Stimulated activated CD8-positive, alpha-beta memory T cell treated with anti-CD3 and anti-CD28 coated beads, Interleukin-7, amount 100 ng/mL, for 48 hours (primary cell): ENCODE measurements at regions not wholly inside any gene's neighbourhood (a gene's known extent, or its start where the extent isn't known, plus 50 kb on each side); places are given as distances from the start of the nearest gene placed in this dataset.
"Not testable (repeated sequence)": the region's sequence is repeated elsewhere in the genome, so short reads cannot be mapped to it uniquely, and the experiment has no call there.

ENCODE experiments used
- DNase-seq, 2 donors: peaks; one replicate each; pipeline ENCODE4 v3.0.0-alpha.2; 2020; ENCODE audit warnings: low read depth in 1 of 2; ENCODE audit errors: extremely low read depth in 1 of 2

DNA sequence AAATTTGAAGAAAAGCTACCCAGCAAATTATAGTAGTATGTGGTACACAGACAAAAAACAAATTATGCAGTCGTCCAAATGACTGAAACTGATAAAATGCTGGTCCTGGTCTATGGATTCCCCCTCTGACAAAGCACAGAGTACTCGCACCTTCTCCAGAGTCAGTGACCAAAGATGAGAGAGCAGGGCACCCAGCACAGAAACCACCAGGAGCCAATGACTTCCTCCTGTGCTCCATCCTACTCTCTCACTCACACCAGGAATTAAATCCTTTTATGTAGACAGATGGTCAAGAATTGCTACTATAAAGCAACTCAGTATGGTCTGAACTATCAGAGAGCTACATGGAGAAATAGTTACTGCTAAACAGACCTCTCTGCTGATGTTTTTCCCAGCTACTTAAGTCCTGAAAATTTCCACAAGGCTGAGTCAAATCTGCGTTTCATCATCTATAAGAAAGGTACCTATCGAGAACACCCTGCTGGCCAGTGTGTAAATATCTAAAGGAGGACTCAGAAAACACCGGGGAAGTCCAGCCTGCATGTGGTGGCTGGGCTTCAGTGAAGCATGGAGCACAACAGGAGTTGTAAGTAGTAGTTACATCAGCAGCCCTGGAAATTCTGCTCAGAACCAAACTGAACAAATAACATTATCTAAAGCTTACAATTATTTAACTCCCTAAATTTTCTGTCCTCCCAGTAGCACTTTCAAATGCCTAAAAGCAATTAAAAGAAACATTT is 84.5 kb upstream of the FBXO28 start:
- DNase-seq, result not testable (repeated sequence)

DNA sequence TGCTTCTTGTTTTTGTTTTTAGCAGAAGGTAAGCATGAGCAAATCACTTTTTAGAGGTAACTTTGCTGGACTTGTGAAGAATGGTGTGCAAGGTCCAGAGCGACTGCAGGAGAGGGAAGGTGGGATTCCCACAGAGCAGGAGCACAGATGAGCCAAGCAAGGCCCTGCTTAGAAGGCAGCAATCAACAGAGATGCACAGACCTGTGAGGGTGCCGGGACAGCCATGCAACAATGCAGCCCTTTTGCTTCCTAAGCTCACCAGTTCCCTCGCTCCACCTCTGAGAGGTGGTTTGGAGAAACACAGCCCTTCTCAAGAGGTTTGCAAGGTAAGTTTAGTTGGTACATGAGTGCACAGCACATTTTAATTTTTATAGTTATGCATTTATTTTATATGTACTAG is 85.1 kb upstream of the FBXO28 start:
- DNase-seq, result not testable (repeated sequence)

DNA sequence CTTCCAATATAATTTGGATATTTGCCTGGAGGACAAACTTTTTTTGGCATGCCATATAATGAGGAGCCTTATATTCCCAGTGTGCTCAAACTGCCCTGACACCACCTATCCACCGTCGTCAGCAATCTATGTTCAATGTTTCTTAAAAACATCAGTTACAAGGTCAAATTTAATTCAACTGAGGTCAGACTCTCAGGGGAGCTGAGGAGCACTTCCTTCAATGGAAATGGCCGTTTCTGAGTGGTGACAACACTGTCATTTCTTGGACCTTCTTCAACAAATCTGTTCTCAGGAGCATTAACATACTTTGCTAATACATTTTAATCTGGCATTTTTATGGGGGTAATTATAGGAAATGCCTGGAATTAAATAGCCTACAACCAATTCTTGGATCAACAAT is 90.8 kb upstream of the FBXO28 start:
- not testable (repeated sequence) for DNase-seq

DNA sequence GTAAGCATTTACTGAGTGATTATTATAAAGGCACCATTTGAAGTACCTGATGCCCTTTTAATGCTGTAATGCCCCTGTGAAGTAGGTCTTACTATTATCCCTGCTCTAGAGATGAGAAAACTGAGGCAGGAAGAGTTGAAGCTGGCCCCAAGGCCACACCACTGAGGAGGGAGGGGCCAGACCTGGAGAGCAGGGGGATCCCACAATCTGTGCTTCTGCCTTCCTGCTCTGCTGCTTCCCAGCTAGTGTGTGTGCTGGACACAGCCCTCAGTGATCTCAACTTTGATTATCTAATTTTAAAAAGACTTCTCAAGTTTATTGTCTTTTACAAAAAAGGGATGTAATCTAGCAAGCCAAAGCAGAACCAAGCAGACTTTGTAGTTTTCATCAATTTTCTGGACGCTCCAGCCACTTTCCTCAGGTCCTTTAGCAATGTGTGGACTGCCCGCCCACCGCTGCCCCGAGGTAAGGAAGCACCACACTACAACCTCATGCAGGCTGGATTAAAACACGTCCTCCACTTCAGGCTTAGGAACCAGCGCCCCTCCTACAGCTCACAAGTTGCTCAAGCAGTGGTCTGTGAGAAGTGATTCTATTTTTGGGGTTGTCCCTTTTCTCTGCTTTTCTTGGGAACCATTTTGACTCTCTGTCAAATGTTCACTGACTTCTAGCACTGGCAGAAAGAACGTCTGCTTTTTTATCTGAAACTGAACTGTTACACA is 91.5 kb upstream of the FBXO28 start:
- DNase-seq, result not testable (repeated sequence)

DNA sequence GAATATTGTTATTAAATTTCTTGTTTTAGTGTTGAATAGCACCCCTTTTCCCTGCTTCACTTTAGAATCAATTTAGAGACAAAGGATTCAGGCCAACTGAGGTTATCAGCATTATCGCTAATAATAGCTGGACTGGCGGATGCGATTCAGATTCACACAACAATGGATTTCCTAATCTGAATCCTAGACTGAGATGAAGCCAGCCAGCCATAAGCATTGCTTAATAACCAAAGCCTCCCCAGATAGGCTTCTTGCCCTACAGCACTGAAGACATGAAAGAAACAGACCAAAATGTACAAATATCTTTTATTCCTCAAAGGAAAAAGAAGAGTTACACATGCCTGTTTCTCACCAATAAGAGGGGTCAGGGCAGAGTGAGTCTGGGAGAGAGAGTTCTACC is 94.0 kb upstream of the FBXO28 start:
- DNase-seq, result not testable (repeated sequence)

DNA sequence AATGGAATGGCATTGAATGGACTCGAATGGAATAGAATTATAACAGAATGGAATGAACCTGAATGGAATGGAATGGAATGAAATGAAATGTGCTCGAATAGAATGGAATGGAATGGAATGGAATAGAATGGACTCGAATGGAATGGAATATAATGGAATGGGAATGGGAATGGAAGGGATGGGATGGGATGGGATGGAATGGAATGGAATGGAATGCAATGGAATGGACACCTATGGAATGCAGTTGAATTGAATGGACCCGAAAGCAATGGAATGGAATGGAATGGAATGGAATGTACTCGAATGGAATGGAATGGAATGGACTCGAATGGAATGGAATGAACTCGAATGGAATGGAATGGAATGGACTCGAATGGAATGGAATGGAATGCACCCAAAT is 98.1 kb upstream of the FBXO28 start:
- not testable (repeated sequence) for DNase-seq

DNA sequence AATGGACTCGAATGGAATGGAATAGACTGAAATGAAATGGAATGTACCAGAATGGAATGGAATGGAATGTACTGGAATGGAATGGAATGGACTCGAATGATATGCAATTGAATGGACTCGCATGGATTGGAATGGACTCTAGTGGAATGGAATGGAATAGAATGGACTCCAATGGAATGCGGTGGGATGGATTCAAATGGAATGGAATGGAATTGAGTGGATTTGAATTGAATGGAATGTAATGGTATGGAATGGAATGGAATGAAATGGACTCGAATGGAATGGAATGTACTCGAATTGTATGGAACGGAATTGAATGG is 99.6 kb upstream of the FBXO28 start:
- no peak for DNase-seq

DNA sequence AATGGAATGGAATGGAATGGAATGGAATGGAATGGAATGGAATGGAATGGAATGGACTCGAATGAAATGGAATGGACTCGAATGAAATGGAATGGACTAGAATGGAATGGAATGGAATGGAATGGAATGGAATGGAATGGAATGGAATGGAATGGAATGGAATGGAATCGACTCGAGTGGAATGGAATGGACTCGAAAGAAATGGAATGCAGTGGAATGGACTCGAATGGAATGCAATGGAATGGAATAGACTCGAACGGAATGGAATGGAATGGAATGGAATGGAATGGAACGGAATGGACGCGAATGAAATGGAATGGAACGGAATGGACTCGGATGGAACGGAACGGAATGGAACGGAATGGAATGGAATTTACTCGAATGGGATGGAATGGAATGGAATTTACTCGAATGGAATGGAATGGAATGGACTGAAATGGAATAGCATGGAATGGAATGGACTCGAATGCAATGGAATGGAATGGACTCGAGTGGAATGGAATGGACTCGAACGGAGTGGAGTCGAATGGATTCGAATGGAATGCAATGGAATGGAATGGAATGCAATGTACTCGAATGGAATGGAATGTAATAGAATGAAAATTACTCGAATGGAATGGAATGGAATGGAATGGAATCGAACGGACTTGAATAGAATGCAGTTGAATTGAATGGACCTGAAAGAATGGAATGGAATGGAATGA is 100.1 kb upstream of the FBXO28 start:
- DNase-seq, result not testable (repeated sequence)

DNA sequence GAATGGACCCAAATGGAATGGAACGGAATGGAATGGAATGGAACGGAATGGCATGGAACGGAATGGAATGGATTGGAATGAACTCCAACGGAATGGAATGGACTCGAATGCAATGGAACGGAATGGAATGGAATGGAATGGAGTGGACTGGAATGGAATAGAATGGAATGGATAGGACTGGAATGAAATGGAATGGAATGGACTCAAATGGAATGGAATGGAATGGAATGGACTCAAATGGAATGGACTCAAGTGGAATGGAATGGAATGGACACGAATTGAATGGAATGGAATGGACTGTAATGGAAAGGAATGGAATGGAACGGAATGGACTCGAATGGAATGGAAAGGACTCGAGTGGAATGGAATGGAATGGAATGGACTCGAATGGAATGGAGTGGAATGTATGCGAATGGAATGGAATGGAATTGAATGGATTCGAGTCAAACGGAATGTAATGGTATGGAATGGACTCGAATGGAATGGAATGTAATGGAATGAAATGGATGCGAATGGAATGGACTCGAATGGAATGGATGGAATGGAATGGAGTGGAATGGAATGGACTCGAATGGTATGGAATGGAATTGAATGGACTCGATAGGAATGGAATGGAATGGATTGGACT is 101.0 kb upstream of the FBXO28 start:
- not testable (repeated sequence) for DNase-seq

DNA sequence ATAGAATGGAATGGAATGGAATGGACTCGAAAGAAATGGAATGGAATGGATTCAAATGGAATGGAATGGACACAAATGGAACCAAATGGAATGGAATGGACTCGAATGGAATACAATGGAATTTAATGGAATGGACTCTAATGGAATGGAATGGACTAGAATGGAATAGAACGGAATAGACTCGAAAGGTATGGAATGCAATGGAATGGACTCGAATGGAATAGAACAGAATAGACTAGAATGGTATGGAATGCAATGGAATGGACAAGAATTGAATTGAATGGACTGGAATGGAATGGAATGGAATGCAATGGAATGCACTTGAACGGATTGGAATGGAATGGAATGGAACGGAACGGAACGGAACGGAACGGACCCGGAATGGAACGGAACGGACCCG is 101.7 kb upstream of the FBXO28 start:
- DNase-seq, result not testable (repeated sequence)

DNA sequence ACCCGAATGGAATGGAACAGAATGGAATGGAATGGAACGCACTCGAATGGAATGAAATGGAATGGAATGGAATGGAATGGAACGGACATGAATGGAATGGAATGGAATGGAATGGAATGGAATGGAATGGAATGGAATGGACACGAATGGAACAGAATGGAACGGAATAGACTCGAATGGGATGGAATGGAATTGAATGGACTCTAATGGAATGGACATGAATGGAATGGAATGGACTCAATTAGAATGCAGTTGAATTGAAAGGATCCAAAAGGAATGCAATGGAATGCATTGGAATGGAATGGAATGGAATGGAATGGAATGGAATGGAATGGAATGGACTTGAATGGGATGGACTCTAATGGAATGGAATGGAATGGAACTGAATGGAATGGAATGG is 102.2 kb upstream of the FBXO28 start:
- not testable (repeated sequence) for DNase-seq

DNA sequence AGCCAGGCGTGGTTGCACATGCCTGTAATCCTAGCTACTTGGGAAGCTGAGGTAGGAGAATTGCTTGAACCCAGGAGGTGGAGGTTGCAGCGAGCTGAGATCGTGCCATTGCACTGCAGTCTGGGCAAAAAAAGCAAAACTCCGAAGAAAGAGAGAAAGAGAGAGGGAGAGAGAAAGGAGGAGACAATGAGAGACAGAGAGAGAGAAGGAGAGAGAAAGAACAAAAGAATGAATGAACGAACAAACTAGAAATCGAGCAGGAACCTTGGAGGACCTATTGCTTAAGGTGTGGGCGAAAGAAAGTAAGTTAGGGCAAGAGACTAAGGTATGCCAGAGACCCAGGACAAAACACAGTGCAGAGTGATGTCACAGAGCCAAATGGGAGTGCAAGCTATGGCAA is 102.8 kb upstream of the FBXO28 start:
- DNase-seq, result not testable (repeated sequence)

DNA sequence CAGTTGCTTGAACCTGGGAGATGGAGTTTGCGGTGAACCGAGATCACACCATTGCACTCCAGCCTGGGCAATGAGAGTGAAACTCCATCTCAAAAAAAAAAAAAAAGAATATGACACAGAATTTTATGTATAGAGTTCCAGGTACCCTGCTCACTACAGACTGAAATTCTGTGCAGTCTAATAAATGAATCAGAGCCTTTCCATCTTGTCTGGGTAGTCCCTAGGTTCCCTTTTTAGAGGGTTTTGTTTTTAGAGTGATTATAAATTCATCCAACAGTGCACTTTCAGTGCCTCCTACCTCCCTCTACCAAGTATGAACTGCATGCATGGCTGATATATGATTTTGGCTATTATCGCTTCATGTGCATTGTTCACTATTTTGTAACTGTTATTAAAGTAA is 107.9 kb upstream of the FBXO28 start:
- DNase-seq, result not testable (repeated sequence)

DNA sequence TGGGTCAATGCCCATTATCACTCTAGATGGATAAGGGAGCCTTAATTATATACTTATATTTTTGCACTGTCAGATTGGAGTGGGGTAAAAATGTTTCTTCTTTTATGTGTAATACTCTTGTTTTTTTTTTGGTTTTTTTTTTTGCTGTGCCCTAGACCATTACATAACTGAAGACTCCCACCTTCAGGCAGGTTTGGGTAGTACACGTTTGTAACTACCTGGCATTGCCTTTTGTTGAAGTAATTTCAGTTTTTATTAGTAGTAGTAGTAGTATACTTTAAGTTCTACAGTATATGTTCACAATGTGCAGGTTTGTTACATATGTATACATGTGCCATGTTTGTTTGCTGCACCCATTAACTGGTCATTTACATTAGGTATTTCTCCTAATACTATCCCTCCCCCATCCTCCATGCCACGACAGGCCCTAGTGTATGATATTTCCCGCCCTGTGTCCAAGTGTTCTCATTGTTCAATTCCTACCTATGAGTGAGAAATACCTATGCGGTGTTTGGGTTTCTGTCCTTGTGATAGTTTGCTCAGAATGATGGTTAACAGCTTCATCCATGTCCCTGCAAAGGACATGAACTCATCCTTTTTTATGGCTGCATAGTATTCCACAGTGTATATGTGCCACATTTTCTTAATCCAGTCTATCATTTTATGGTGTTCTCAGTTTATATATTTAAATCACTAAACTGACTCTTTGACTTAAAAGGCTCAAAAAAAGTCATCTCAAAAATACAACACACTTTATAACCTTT is 109.2 kb upstream of the FBXO28 start:
- DNase-seq, result not testable (repeated sequence)

DNA sequence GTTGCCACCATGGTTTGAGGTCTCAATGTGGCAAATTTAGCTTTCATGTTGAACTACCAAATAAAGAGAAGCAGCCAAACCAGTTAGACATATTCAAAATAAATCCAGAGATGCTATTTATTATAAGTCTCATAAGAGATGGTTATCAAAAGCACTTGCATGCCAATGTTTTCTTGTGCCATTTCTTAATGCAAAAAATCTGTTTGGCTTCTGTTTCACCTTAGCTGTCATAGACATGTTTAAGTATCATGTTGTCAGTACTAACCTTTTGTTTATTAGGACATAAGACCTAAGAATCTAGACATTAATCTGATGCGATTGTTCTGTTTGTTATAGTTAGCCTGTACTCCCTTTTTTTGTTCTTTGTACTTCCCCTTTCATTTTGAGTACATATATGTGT is 110.0 kb upstream of the FBXO28 start:
- not testable (repeated sequence) for DNase-seq

DNA sequence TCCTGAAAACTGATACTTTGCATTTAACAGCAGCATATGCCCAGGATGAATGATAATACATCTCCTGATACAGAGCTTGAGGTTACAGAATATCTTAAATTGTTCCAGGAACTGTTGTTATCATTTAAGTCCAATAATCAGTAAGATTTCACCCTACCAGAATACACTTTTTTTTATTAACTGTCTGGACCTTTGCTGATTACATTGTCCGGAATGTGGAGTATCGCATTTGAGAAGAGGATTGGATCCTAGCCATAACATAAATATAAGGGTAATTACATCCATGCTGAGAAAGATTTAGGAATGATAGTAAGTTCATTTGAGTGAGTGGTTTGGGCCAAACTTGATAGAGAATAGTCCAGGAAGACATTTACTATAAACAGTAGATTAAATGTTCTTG is 112.2 kb upstream of the FBXO28 start:
- DNase-seq, result not testable (repeated sequence)

DNA sequence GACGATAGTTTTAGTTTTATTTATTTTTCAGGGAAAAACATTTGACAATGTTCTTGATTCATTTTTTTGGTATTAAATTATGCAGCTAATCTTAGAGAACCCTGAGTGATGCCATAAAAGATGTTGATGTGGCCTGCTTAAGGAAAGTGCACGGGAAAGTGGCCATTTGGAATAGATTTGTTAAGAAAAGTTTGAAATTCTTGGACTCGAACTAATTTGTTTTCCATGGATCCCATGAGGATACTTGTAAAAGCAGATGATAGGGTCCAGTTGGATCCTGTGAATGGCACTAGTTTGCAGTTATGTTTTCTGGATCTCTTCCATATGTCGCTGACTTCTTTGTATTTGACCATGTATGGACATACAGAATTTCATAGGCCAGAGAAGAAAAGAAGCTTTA is 114.2 kb upstream of the FBXO28 start:
- DNase-seq, result not testable (repeated sequence)

DNA sequence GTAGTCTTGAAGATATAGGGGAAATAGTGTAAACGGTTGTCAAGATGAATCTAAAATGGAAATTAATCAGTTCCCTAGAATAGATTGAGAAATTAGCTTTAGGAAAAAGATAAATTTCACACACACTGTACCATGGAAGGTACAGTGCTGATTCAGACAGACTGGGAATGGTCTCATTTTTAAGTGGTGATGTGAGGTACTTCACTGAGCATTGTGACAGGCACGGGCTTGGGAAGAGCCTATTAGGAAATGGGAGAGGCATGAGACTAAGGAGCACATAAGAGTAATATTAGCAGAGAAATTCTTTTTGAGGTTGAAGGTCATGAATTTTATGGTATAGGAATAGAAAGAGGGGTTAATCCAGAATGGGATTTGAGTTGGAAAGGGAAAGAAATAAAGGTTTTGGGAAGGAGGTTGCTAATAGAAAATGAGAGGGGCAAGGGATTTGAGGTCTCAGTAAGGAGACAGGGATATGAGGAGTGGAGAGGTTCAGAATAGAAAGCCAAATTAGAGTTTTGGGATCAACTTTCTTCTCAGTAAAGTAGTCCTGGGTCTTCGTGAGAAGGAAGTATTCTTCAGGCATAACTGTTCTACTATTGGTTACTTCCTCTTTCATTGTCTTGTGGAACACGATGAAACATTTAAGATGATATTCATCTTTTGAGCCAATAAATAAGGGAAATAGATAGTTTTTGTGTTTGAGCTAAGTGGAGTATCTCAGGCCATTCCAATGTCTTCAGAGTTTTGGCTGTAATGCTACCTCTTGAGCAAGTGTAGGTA is 115.0 kb upstream of the FBXO28 start:
- DNase-seq, result not testable (repeated sequence)

DNA sequence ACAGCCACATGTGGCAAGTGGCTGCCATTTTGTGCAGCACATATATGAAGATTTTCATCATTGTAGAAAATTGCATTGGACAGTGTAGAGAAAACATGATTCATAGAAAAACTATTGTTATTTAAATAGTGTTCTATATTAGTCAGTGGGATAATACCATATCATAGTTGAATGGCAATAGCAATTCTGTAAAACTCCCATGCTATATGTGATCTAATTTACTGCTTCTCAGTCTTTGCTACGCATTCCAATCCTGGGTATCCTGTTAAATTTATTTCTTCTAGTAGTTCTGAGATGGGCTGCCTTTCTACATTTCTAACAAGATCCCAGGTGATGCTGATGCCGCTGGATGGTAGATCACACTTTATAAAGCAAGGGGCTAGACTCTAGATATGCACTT is 117.5 kb upstream of the FBXO28 start:
- DNase-seq, result not testable (repeated sequence)
